ENCODE measurements at regions not wholly inside any gene's neighbourhood (a gene's known extent, or its start where the extent isn't known, plus 50 kb on each side); places are given as distances from the start of the nearest gene placed in this dataset.

GRCh38 chr5:21646469-21646868 lies 1206.7 kb downstream of the CDH12 start (continued):
- TF ChIP-seq ZNF75D (CRISPR knock-in tag; IDR thresholded peaks at IDR 0.05; ENCODE audit: borderline replicate concordance) (no peak), ONECUT2 (CRISPR knock-in tag; IDR thresholded peaks at IDR 0.05) (no peak)

GRCh38 chr5:21644032-21644431 lies 1209.1 kb downstream of the CDH12 start:
- Histone ChIP-seq H3K36me3 (replicated peaks in 1 of 2; ENCODE audit: control insufficient read depth in 1 of 2, insufficient read depth in 2 of 2, low read length in 2 of 2) (no peaks in the 10 kb centered on the region), H3K27ac (ENCODE audit: extremely low read length, insufficient read depth, low read length) (no peak overlapping the region), H3K27me3 (ENCODE audit: control insufficient read depth in 1 of 2, insufficient read depth in 2 of 2, low read length in 2 of 2) (no peaks in the 10 kb centered on the region), H2AFZ (ENCODE audit: low read length) (no peak overlapping the region), H3K9ac (ENCODE audit: insufficient read depth, low read depth, low read length) (no peak overlapping the region), H3K4me3 (replicated peaks in 1 of 3; ENCODE audit: insufficient read depth in 1 of 3, low read depth in 2 of 3, low read length in 3 of 3) (no peak overlapping the region), H4K20me1 (ENCODE audit: insufficient read depth, low read length) (no peaks in the 10 kb centered on the region), H3K79me2 (ENCODE audit: insufficient read depth, low read length) (no peaks in the 10 kb centered on the region), H3K4me1 (ENCODE audit: insufficient read depth, low read length) (no peaks in the 10 kb centered on the region), H3K4me2 (ENCODE audit: low read depth, low read length) (no peak overlapping the region), H3K9me3 (ENCODE audit: low read length) (no peaks in the 10 kb centered on the region)
- FAIRE-seq (no peak), DNase-seq (ENCODE audit: low spot score) (no peak), ATAC-seq (no peak)
- no TSS peak for BruUV-seq (replicated peaks)
- intact Hi-C loops (cut with micrococcal nuclease; ENCODE audit: unreplicated experiment) (no loop called here), in situ Hi-C loops (cut with HindIII; ENCODE audit: extremely low pct_ligation_motif_present, low pct_unique_long_range_greater_than_20kb) (no loop called here)
- WGBS (ENCODE audit: low lambda C conversion rate) = 10% methylated on average over 3 of the region's 3 CpGs
- POLR2A ChIA-PET = no interaction called here
- CTCF ChIA-PET (ENCODE audit: low intra/inter-chr PET ratio, low total read pairs) = no interaction called here
- TF ChIP-seq HNF1B (CRISPR knock-in tag; IDR thresholded peaks at IDR 0.05) (no peak), STAG1 (CRISPR knock-in tag; IDR thresholded peaks at IDR 0.05) (no peak), DMTF1 (CRISPR knock-in tag; IDR thresholded peaks at IDR 0.05) (no peak), CENPBD1 (CRISPR knock-in tag; IDR thresholded peaks at IDR 0.05; ENCODE audit: borderline replicate concordance, low read depth) (no peak), ZNF598 (CRISPR knock-in tag; IDR thresholded peaks at IDR 0.05; ENCODE audit: borderline replicate concordance) (no peak), ATF7 (IDR thresholded peaks at IDR 0.05) (no peak), ATF7 (CRISPR knock-in tag; IDR thresholded peaks at IDR 0.05) (no peak), ZBTB20 (CRISPR knock-in tag; IDR thresholded peaks at IDR 0.05; ENCODE audit: borderline replicate concordance, low read depth) (no peak), ZMAT5 (CRISPR knock-in tag; IDR thresholded peaks at IDR 0.05; ENCODE audit: borderline replicate concordance, low read depth) (no peak), EZH2 (conservative IDR thresholded peaks at IDR 0.05; ENCODE audit: low read depth, low read length) (no peak), ZSCAN9 (CRISPR knock-in tag; IDR thresholded peaks at IDR 0.05; ENCODE audit: borderline replicate concordance) (no peak), PBX3 (CRISPR knock-in tag; IDR thresholded peaks at IDR 0.05; ENCODE audit: borderline replicate concordance) (no peak)
